ENCODE measurements at regions not wholly inside any gene's neighbourhood (a gene's known extent, or its start where the extent isn't known, plus 50 kb on each side); places are given as distances from the start of the nearest gene placed in this dataset.

DNA sequence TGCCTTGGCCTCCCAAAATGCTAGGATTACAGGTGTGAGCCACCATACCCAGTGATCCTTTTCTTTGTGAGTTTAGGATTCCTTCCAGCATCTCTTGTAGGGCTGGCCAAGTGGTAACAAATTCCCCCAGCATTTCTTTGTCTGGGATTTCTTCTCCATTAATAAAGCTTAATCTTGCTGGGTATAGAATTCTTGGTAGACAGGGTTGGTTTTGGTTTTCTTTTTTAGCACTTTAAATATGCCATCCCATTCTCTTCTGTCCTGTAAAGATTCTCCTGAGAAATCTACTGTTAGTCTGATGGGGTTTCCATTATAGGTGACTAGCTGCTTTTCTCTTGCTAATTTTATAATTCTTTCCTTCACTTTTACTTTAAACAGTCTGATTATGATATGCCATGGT is 173.0 kb upstream of the TOM1L1 start:
- H3K27ac ChIP-seq (ENCODE audit: low read depth, low read length, poor library complexity, severe bottlenecking): no peak overlapping the region
- no peaks in the 10 kb centered on the region for H3K36me3 ChIP-seq (ENCODE audit: insufficient read depth, low read length)
- H3K4me1 ChIP-seq (ENCODE audit: insufficient read depth, low read length, poor library complexity, severe bottlenecking): no peaks in the 10 kb centered on the region
- H3K9me2 ChIP-seq (ENCODE audit: insufficient read depth, low read length): no peaks in the 10 kb centered on the region
- intact Hi-C loops (cut with micrococcal nuclease; ENCODE audit: unreplicated experiment): no loop called here
- no peak overlapping the region for H3K4me3 ChIP-seq (ENCODE audit: low read depth, low read length, poor library complexity, severe bottlenecking)
- H3K4me2 ChIP-seq (ENCODE audit: low read length): no peak overlapping the region
- 0 out of 2 replicates have a peak, but pooled peaks cover 10% of the 10 kb centered on the region for H3K9me3 ChIP-seq (ENCODE audit: low read length)
- H2AFZ ChIP-seq (ENCODE audit: low read length): no peak overlapping the region
- ChIA-PET POLR2A (interaction anchor here (0.6 kb wide), 1 partner anchor 85 kb away, joined by 4 read pairs; no protein-coding TSS in a partner anchor), CTCF (ENCODE audit: unreplicated experiment) (no interaction called here)
- no TSS peak for BruUV-seq (replicated peaks)
- no peak for DNase-seq (ENCODE audit: low spot score)
- TF ChIP-seq, protein P1, sequence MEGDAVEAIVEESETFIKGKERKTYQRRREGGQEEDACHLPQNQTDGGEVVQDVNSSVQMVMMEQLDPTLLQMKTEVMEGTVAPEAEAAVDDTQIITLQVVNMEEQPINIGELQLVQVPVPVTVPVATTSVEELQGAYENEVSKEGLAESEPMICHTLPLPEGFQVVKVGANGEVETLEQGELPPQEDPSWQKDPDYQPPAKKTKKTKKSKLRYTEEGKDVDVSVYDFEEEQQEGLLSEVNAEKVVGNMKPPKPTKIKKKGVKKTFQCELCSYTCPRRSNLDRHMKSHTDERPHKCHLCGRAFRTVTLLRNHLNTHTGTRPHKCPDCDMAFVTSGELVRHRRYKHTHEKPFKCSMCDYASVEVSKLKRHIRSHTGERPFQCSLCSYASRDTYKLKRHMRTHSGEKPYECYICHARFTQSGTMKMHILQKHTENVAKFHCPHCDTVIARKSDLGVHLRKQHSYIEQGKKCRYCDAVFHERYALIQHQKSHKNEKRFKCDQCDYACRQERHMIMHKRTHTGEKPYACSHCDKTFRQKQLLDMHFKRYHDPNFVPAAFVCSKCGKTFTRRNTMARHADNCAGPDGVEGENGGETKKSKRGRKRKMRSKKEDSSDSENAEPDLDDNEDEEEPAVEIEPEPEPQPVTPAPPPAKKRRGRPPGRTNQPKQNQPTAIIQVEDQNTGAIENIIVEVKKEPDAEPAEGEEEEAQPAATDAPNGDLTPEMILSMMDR (conservative IDR thresholded peaks at IDR 0.05; ENCODE audit: low read length): no peak
- TF ChIP-seq EZH2phosphoT487 (IDR thresholded peaks at IDR 0.05; ENCODE audit: borderline replicate concordance, low read depth, low read length): no peak
- no peaks in the 10 kb centered on the region for H3K79me2 ChIP-seq (ENCODE audit: insufficient read depth, low read depth, low read length)
- no peaks in the 10 kb centered on the region for H4K20me1 ChIP-seq (ENCODE audit: insufficient read depth, low read length)

DNA sequence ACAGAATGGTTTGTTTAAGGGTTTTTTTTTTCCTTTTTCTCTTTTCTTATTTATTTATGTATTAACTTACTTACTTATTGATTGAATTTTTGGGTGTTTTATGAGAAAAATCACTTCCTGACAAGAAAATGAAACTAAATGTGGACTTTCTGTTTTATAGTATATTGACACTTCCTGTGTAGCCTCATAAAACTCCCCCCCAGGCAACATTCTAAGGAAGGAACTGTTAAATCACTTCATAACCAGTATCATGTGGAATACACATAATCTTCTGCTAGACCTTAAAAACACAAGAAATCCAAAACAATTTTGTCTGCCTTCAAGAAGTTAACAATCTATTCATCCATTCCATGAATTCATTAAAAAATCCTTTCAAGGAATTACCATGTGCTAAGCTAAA is 164.1 kb upstream of the TOM1L1 start:
- Histone ChIP-seq H2AFZ (ENCODE audit: low read length) (peak overlapping the region; percentile 52; the same call in 1 of the 2 replicates), H3K9me3 (ENCODE audit: low read length) (no peaks in the 10 kb centered on the region), H3K36me3 (ENCODE audit: insufficient read depth, low read length) (no peaks in the 10 kb centered on the region), H3K4me1 (ENCODE audit: insufficient read depth, low read length, poor library complexity, severe bottlenecking) (no peaks in the 10 kb centered on the region), H3K4me3 (ENCODE audit: low read depth, low read length, poor library complexity, severe bottlenecking) (no peak overlapping the region), H3K9me2 (ENCODE audit: insufficient read depth, low read length) (no peaks in the 10 kb centered on the region), H3K79me2 (ENCODE audit: insufficient read depth, low read depth, low read length) (no peaks in the 10 kb centered on the region), H3K27ac (ENCODE audit: low read depth, low read length, poor library complexity, severe bottlenecking) (no peak overlapping the region), H4K20me1 (ENCODE audit: insufficient read depth, low read length) (no peaks in the 10 kb centered on the region), H3K4me2 (ENCODE audit: low read length) (no peak overlapping the region)
- POLR2A ChIA-PET: no interaction called here
- intact Hi-C loops (cut with micrococcal nuclease; ENCODE audit: unreplicated experiment): no loop called here
- peak; percentile 0 for DNase-seq (ENCODE audit: low spot score)
- CTCF ChIA-PET (ENCODE audit: unreplicated experiment): no interaction called here
- TF ChIP-seq, protein P1 (conservative IDR thresholded peaks at IDR 0.05; ENCODE audit: low read length): no peak
- TF ChIP-seq EZH2phosphoT487 (IDR thresholded peaks at IDR 0.05; ENCODE audit: borderline replicate concordance, low read depth, low read length): no peak
- BruUV-seq (replicated peaks): no TSS peak

DNA sequence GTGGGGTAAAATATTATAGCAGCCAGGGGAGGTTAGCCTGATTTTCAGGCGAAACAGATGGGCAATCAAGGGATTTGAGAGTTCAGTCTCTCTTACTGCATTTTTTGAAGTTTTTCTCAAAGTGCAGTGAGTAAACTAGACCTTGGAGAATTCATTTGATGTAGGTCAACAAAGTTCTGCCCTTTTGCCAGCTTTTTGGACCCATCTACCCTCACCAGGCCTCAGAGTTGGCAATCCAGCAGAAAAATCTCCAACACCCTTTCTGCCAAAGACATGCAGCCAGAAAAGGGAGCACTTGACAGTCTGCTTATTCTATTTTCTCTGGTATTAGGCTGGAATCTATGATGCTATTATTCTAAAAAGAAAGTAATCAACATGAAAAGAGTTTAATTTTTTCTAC is 162.2 kb upstream of the TOM1L1 start:
- Histone ChIP-seq H3K9me3 (ENCODE audit: low read length) (no peaks in the 10 kb centered on the region), H3K36me3 (ENCODE audit: insufficient read depth, low read length) (no peaks in the 10 kb centered on the region), H3K27ac (ENCODE audit: low read depth, low read length, poor library complexity, severe bottlenecking) (no peak overlapping the region), H3K9me2 (ENCODE audit: insufficient read depth, low read length) (no peaks in the 10 kb centered on the region), H3K4me3 (ENCODE audit: low read depth, low read length, poor library complexity, severe bottlenecking) (no peak overlapping the region), H2AFZ (ENCODE audit: low read length) (no peak overlapping the region), H3K4me2 (ENCODE audit: low read length) (no peak overlapping the region), H3K4me1 (ENCODE audit: insufficient read depth, low read length, poor library complexity, severe bottlenecking) (no peaks in the 10 kb centered on the region), H3K79me2 (ENCODE audit: insufficient read depth, low read depth, low read length) (no peaks in the 10 kb centered on the region), H4K20me1 (ENCODE audit: insufficient read depth, low read length) (no peaks in the 10 kb centered on the region)
- ChIA-PET CTCF (ENCODE audit: unreplicated experiment) (no interaction called here), POLR2A (no interaction called here)
- no TSS peak for BruUV-seq (replicated peaks)
- DNase-seq (ENCODE audit: low spot score): no peak
- TF ChIP-seq, protein P1 (conservative IDR thresholded peaks at IDR 0.05; ENCODE audit: low read length): no peak
- intact Hi-C loops (cut with micrococcal nuclease; ENCODE audit: unreplicated experiment): no loop called here
